ENCODE measurements at regions not wholly inside any gene's neighbourhood (a gene's known extent, or its start where the extent isn't known, plus 50 kb on each side); places are given as distances from the start of the nearest gene placed in this dataset.

GRCh38 chr9:16032799-16033198 is 480.0 kb downstream of the CCDC171 start:
- DNase-seq (ENCODE audit: extremely low read depth in 1 of 4, low spot score in 3 of 4) (no peak), ATAC-seq (no peak), FAIRE-seq (no peak)
- no peaks in the 10 kb centered on the region for H4K20me1 ChIP-seq (replicated peaks; ENCODE audit: control insufficient read depth, insufficient read depth, low read length)
- ChIA-PET CTCF (ENCODE audit: low intra/inter-chr PET ratio) (no interaction called here), POLR2A (no interaction called here)
- H2AFZ ChIP-seq (ENCODE audit: low read depth, low read length) = no peak overlapping the region
- BruUV-seq (replicated peaks) = no TSS peak
- no peaks in the 10 kb centered on the region for H3K79me2 ChIP-seq (ENCODE audit: control insufficient read depth, insufficient read depth, low read length)
- no peaks in the 10 kb centered on the region for H3K36me3 ChIP-seq (ENCODE audit: control insufficient read depth, insufficient read depth, low read length)
- no peak overlapping the region for H3K4me2 ChIP-seq (ENCODE audit: insufficient read depth, low read length)
- H3K27ac ChIP-seq (ENCODE audit: extremely low read depth, low read depth, low read length) = no peak overlapping the region
- H3K4me3 ChIP-seq = no peak overlapping the region
- H3K9ac ChIP-seq (ENCODE audit: insufficient read depth in 1 of 2, low read depth in 2 of 2, low read length in 2 of 2) = no peak overlapping the region
- no peaks in the 10 kb centered on the region for H3K4me1 ChIP-seq (replicated peaks in 1 of 2; ENCODE audit: control insufficient read depth in 2 of 2, insufficient read depth in 2 of 2, low read length in 2 of 2)
- H3K27me3 ChIP-seq (ENCODE audit: control insufficient read depth in 2 of 2, insufficient read depth in 2 of 2, low read length in 2 of 2) = no peaks in the 10 kb centered on the region
- 5% methylated on average over 2 of the region's 2 CpGs for WGBS (ENCODE audit: insufficient coverage, low coverage, missing lambda C conversion rate)
- no peaks in the 10 kb centered on the region for H3K9me1 ChIP-seq (ENCODE audit: control insufficient read depth, insufficient read depth, low read length)
- intact Hi-C loops (cut with micrococcal nuclease) = no loop called here
- in situ Hi-C loops (cut with MboI) = no loop called here
- no peaks in the 10 kb centered on the region for H3K9me3 ChIP-seq (replicated peaks; ENCODE audit: control insufficient read depth, insufficient read depth, low read depth, low read length)
- TF ChIP-seq, protein P1, sequence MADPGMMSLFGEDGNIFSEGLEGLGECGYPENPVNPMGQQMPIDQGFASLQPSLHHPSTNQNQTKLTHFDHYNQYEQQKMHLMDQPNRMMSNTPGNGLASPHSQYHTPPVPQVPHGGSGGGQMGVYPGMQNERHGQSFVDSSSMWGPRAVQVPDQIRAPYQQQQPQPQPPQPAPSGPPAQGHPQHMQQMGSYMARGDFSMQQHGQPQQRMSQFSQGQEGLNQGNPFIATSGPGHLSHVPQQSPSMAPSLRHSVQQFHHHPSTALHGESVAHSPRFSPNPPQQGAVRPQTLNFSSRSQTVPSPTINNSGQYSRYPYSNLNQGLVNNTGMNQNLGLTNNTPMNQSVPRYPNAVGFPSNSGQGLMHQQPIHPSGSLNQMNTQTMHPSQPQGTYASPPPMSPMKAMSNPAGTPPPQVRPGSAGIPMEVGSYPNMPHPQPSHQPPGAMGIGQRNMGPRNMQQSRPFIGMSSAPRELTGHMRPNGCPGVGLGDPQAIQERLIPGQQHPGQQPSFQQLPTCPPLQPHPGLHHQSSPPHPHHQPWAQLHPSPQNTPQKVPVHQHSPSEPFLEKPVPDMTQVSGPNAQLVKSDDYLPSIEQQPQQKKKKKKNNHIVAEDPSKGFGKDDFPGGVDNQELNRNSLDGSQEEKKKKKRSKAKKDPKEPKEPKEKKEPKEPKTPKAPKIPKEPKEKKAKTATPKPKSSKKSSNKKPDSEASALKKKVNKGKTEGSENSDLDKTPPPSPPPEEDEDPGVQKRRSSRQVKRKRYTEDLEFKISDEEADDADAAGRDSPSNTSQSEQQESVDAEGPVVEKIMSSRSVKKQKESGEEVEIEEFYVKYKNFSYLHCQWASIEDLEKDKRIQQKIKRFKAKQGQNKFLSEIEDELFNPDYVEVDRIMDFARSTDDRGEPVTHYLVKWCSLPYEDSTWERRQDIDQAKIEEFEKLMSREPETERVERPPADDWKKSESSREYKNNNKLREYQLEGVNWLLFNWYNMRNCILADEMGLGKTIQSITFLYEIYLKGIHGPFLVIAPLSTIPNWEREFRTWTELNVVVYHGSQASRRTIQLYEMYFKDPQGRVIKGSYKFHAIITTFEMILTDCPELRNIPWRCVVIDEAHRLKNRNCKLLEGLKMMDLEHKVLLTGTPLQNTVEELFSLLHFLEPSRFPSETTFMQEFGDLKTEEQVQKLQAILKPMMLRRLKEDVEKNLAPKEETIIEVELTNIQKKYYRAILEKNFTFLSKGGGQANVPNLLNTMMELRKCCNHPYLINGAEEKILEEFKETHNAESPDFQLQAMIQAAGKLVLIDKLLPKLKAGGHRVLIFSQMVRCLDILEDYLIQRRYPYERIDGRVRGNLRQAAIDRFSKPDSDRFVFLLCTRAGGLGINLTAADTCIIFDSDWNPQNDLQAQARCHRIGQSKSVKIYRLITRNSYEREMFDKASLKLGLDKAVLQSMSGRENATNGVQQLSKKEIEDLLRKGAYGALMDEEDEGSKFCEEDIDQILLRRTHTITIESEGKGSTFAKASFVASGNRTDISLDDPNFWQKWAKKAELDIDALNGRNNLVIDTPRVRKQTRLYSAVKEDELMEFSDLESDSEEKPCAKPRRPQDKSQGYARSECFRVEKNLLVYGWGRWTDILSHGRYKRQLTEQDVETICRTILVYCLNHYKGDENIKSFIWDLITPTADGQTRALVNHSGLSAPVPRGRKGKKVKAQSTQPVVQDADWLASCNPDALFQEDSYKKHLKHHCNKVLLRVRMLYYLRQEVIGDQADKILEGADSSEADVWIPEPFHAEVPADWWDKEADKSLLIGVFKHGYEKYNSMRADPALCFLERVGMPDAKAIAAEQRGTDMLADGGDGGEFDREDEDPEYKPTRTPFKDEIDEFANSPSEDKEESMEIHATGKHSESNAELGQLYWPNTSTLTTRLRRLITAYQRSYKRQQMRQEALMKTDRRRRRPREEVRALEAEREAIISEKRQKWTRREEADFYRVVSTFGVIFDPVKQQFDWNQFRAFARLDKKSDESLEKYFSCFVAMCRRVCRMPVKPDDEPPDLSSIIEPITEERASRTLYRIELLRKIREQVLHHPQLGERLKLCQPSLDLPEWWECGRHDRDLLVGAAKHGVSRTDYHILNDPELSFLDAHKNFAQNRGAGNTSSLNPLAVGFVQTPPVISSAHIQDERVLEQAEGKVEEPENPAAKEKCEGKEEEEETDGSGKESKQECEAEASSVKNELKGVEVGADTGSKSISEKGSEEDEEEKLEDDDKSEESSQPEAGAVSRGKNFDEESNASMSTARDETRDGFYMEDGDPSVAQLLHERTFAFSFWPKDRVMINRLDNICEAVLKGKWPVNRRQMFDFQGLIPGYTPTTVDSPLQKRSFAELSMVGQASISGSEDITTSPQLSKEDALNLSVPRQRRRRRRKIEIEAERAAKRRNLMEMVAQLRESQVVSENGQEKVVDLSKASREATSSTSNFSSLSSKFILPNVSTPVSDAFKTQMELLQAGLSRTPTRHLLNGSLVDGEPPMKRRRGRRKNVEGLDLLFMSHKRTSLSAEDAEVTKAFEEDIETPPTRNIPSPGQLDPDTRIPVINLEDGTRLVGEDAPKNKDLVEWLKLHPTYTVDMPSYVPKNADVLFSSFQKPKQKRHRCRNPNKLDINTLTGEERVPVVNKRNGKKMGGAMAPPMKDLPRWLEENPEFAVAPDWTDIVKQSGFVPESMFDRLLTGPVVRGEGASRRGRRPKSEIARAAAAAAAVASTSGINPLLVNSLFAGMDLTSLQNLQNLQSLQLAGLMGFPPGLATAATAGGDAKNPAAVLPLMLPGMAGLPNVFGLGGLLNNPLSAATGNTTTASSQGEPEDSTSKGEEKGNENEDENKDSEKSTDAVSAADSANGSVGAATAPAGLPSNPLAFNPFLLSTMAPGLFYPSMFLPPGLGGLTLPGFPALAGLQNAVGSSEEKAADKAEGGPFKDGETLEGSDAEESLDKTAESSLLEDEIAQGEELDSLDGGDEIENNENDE (IDR thresholded peaks at IDR 0.05; ENCODE audit: low read depth, low read length) = no peak
- TF ChIP-seq ZC3H11A (IDR thresholded peaks at IDR 0.05; ENCODE audit: low read depth, low read length) = no peak
- no peak for TF ChIP-seq PRMT5 (CRISPR knock-in tag; IDR thresholded peaks at IDR 0.05)
- TF ChIP-seq SRSF9 (IDR thresholded peaks at IDR 0.05; ENCODE audit: borderline replicate concordance, low read depth, low read length) = no peak
- no peak for TF ChIP-seq POLR2AphosphoS2 (IDR thresholded peaks at IDR 0.05; ENCODE audit: low read length)
- no peak for TF ChIP-seq MYBL2 (IDR thresholded peaks at IDR 0.05; ENCODE audit: low read depth)
- TF ChIP-seq MYBL2 (CRISPR knock-in tag; IDR thresholded peaks at IDR 0.05; ENCODE audit: borderline replicate concordance) = no peak

Data from K562 (cell line).